GM18861 (cell line): ENCODE measurements at regions not wholly inside any gene's neighbourhood (a gene's known extent, or its start where the extent isn't known, plus 50 kb on each side); places are given as distances from the start of the nearest gene placed in this dataset.
"Not testable (repeated sequence)": the region's sequence is repeated elsewhere in the genome, so short reads cannot be mapped to it uniquely, and the experiment has no call there.

Experiments
- ATAC-seq: cut with Tn5 transposase; IDR thresholded peaks from one replicate; pipeline ENCODE4 v1.9.1; 2021; ENCODE audit not compliant: unreplicated experiment

- ATAC-seq: no peak
Observed at GRCh38 chr2:54038835-54039234, 68.0 kb upstream of the PSME4 start.

GRCh38 chr2:54031288-54031687 lies 60.5 kb upstream of the PSME4 start:
- ATAC-seq: not testable (repeated sequence)

DNA sequence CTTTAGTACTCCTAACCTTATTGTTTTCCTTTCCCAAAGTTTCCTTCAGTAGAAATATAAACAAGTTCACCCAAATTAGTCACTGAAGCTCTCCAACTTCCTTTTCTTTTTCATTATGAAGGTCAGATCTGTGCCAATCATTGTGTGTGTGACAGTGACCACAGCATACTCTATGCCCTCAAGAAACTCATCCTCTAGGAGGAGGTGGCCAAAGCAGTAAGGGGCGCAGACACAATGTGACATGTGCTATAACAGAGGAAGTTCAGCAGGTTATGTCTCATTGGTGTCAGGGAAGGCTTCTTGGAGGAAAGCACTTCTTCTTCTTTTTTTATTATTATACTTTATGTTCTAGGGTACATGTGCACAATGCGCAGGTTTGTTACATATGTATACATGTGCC lies 60.0 kb upstream of the PSME4 start:
- ATAC-seq: no peak

GRCh38 chr2:54030396-54030741 lies 59.6 kb upstream of the PSME4 start:
- no peak for ATAC-seq

DNA sequence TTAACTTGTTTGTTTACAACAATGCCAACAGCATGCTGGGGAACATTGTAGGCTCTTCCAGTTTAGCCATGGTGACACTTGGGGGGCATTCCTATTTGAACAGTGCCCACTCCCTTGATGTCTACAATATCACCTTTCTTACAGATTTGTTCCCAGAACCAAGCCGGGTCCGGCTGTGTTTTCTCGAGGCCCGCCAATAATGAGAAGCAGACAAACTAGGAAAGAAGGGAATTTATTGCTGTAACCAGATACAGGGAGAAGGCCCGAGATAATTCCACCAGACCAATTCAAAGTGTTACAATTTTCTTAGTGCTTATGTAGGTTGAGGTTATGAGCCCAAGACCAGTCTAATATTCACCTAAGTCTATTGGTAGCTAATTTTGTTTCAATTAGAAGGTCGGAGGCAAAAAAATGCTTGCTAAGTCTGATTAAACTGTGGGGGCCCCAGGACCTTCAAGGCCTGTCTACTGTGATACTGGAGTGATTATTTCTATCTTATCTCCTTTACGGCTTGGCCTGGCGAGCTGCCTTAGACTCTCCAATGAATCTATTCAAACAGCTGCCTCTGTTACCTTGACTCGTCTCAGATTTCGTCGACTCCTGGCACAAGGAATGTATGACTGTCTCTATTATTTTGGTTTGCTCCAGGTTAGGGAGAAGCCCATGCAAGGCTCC lies 59.1 kb upstream of the PSME4 start:
- ATAC-seq: no peak

DNA sequence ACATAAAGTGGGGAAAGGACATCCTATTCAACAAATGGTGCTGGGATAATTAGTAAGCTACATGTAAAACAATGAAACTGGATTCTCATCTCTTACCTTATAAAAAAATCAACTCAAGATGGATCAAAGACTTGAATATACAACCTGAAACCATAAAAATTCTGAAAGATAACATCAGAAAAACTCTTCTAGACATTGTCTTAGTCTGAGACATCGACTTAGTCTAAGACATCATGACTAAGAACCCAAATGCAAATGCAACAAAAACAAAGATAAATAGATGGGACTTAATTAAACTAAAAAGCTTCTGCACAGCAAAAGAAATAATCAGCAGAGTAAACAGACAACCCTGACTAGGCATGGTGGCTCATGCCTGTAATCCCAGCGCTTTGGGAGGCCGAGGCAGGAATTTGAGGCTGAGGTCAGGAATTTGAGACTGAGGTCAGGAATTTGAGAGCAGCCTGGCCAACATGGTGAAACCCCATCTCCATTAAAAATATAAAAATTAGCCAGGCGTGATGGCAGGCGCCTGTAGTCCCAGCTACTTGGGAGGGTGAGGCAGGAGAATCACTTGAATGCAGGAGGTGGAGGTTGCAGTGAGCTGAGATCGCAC lies 54.8 kb upstream of the PSME4 start:
- ATAC-seq: not testable (repeated sequence)

GRCh38 chr2:54024576-54024975 lies 53.8 kb upstream of the PSME4 start:
- ATAC-seq: no peak

GRCh38 chr2:54021702-54022101 lies 50.9 kb upstream of the PSME4 start:
- ATAC-seq: no peak

DNA sequence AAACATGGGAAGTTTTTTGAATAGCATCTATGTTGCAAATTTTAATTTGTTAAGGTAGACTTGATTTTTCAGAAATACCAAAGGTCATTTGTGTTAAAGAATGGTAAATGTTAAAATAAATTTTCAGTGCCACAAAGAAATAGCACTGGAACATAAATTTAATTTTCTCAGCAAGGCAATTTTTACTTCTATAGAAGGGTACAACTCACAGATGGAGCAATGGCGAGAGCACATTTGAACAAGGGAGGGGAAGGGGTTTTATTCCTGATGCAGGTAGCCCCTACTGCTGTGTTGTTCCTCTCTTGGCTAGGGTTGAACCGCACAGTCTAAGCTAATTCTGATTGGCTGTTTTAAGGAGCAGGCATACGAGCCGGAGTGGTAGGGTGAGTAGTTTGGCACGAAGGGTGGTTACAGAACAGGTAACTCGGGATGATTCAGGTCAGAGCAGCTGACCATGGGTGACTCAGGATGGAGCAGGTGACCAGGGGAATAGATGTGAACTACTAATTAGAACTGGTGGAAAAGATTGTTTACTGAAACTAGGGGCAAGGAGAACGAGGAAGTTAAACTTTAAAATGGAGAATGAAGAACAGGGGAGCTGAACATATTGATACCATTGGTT lies 50.1 kb upstream of the PSME4 start:
- no peak for ATAC-seq
